ENCODE measurements at regions not wholly inside any gene's neighbourhood (a gene's known extent, or its start where the extent isn't known, plus 50 kb on each side); places are given as distances from the start of the nearest gene placed in this dataset.

DNA sequence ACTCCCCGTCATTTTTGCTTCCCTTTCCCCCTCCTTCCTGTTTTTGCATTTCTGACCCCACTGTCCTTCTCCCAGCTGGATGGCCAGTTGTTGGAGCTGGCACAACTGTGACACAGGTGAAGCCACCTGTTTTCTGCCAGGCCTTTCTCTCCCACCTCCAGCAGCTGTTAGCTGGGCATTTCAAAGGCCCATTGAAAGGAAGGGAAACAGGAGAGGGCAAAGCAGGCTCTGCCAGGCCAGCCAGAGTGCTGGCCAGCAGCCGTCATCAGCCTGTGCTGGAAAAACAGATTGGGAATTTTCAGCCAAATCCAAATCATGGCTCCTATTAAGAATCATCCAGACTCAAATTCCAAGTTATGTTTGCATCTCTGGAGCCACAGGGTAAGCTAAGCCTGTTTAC is 155.2 kb upstream of the C2CD4B start:
- no peak overlapping the region for H3K9ac ChIP-seq (ENCODE audit: low read depth, low read length, poor library complexity)
- H3K4me1 ChIP-seq (ENCODE audit: control insufficient read depth in 2 of 2, insufficient read depth in 1 of 2, low read depth in 1 of 2, low read length in 2 of 2): peaks cover 0 to 6% of the 10 kb centered on the region in 2 donors
- no peak overlapping the region for H2BK12ac ChIP-seq (ENCODE audit: low read length)
- H2AK5ac ChIP-seq (ENCODE audit: low read depth, low read length): no peak overlapping the region
- no peak overlapping the region for H3K27ac ChIP-seq (replicated peaks; ENCODE audit: low read length)
- H3K4me3 ChIP-seq (ENCODE audit: low read length in 2 of 2): no peak overlapping the region
- H3K4me2 ChIP-seq (ENCODE audit: insufficient read depth, low read length, poor library complexity, severe bottlenecking): no peak overlapping the region
- H3K14ac ChIP-seq (ENCODE audit: low read length): no peak overlapping the region
- WGBS, 2 donors (ENCODE audit: extremely low coverage in 2 of 2, insufficient read length in 2 of 2, insufficient replicate concordance in 1 of 2): no CpG with 5 or more reads among the region's 2 CpGs
- H2BK120ac ChIP-seq (ENCODE audit: low read depth, low read length): no peak overlapping the region
- H3K9me3 ChIP-seq (replicated peaks in 1 of 2; ENCODE audit: control insufficient read depth in 2 of 2, insufficient read depth in 1 of 2, low read depth in 1 of 2, low read length in 2 of 2): no peaks in the 10 kb centered on the region
- no peak overlapping the region for H2BK15ac ChIP-seq (ENCODE audit: low read length)
- H3K23ac ChIP-seq (ENCODE audit: low read depth, low read length, poor library complexity): no peak overlapping the region
- peaks cover 0 to 2% (median 0%) of the 10 kb centered on the region in 3 experiments for H3K27me3 ChIP-seq (ENCODE audit: control insufficient read depth in 3 of 3, insufficient read depth in 3 of 3, low read depth in 1 of 3, low read length in 3 of 3)
- H3K4ac ChIP-seq (ENCODE audit: low read length): no peak overlapping the region
- H2AFZ ChIP-seq (ENCODE audit: low read length): no peak overlapping the region
- H4K8ac ChIP-seq (ENCODE audit: low read depth, low read length): no peak overlapping the region
- no peaks in the 10 kb centered on the region for H3K36me3 ChIP-seq (replicated peaks in 1 of 2; ENCODE audit: control insufficient read depth in 2 of 2, insufficient read depth in 2 of 2, low read length in 2 of 2)
- no peak overlapping the region for H4K91ac ChIP-seq (ENCODE audit: low read depth, low read length, poor library complexity)
- H3K18ac ChIP-seq (ENCODE audit: low read length): no peak overlapping the region
- no peak overlapping the region for H2BK5ac ChIP-seq (ENCODE audit: low read length)
- DNase-seq (ENCODE audit: low spot score): no peak
- no peaks in the 10 kb centered on the region for H3K79me1 ChIP-seq (ENCODE audit: low read depth, low read length)

DNA sequence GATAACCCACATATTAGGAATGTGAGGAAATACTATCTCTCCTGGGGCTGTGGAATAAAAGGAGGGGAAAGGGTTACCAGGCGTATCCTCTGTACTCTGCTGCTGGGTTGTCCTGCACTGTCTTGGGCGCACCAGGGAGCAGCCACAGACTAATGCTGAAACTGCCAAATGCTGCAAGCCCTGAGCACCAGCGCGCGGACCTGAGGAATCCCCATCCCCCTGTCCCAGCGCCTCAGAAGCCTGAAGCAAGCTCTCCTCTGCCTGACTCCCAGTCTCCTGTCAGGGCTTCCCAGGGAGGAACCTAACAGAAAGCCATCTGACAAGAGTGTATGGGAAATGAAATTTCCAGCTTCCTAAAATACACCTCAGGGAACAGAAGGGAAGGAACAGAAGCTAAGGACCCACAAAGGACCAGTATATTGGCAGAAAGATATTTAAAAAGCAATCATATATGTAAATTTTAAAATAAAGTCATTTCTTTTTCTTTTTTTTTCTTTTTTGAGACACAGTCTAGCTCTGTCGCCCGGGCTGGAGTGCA is 158.3 kb upstream of the C2CD4B start:
- Histone ChIP-seq H3K14ac (ENCODE audit: low read length) (no peak overlapping the region), H3K79me1 (ENCODE audit: low read depth, low read length) (no peaks in the 10 kb centered on the region), H4K8ac (ENCODE audit: low read depth, low read length) (no peak overlapping the region), H3K4ac (ENCODE audit: low read length) (no peak overlapping the region), H3K9ac (ENCODE audit: low read depth, low read length, poor library complexity) (no peak overlapping the region), H2AFZ (ENCODE audit: low read length) (no peak overlapping the region), H3K27ac (replicated peaks; ENCODE audit: low read length) (no peak overlapping the region), H3K18ac (ENCODE audit: low read length) (no peak overlapping the region), H3K27me3 (ENCODE audit: control insufficient read depth in 3 of 3, insufficient read depth in 3 of 3, low read depth in 1 of 3, low read length in 3 of 3) (peaks cover 0 to 2% (median 0%) of the 10 kb centered on the region in 3 experiments), H3K23ac (ENCODE audit: low read depth, low read length, poor library complexity) (no peak overlapping the region), H2BK120ac (ENCODE audit: low read depth, low read length) (no peak overlapping the region), H3K36me3 (replicated peaks in 1 of 2; ENCODE audit: control insufficient read depth in 2 of 2, insufficient read depth in 2 of 2, low read length in 2 of 2) (no peaks in the 10 kb centered on the region), H3K9me3 (replicated peaks in 1 of 2; ENCODE audit: control insufficient read depth in 2 of 2, insufficient read depth in 1 of 2, low read depth in 1 of 2, low read length in 2 of 2) (no peaks in the 10 kb centered on the region), H2BK12ac (ENCODE audit: low read length) (no peak overlapping the region), H3K4me2 (ENCODE audit: insufficient read depth, low read length, poor library complexity, severe bottlenecking) (no peak overlapping the region), H3K4me3 (ENCODE audit: low read length in 2 of 2) (no peak overlapping the region), H4K91ac (ENCODE audit: low read depth, low read length, poor library complexity) (no peak overlapping the region), H3K4me1 (ENCODE audit: control insufficient read depth in 2 of 2, insufficient read depth in 1 of 2, low read depth in 1 of 2, low read length in 2 of 2) (peaks cover 2 to 4% of the 10 kb centered on the region in 2 donors), H2BK5ac (ENCODE audit: low read length) (no peak overlapping the region), H2AK5ac (ENCODE audit: low read depth, low read length) (no peak overlapping the region), H2BK15ac (ENCODE audit: low read length) (no peak overlapping the region)
- no CpG with 5 or more reads among the region's 8 CpGs for WGBS, 2 donors (ENCODE audit: extremely low coverage in 2 of 2, insufficient read length in 2 of 2, insufficient replicate concordance in 1 of 2)
- DNase-seq (ENCODE audit: low spot score): no peak

DNA sequence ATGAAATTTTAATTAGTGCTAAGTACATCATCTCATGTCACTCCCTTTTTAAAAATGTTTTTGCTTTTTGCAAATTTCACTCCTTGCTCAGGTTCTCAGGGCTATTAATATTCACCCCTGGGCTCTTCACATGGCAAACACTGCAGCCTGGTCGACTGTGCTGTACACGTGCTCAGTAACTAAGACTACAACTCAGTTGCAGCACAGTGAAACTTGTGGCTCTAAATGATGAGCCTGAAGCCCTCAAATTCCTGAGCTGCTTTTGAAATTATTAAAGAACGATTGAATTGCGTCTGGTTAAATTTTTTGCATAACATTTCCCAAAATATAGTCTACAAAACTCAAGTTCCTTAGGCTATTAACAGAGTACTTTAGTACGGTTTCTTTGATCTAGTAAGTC is 159.3 kb upstream of the C2CD4B start:
- Histone ChIP-seq H2AFZ (ENCODE audit: low read length) (no peak overlapping the region), H2BK5ac (ENCODE audit: low read length) (no peak overlapping the region), H3K4me3 (ENCODE audit: low read length in 2 of 2) (no peak overlapping the region), H3K36me3 (replicated peaks in 1 of 2; ENCODE audit: control insufficient read depth in 2 of 2, insufficient read depth in 2 of 2, low read length in 2 of 2) (no peaks in the 10 kb centered on the region), H3K9me3 (replicated peaks in 1 of 2; ENCODE audit: control insufficient read depth in 2 of 2, insufficient read depth in 1 of 2, low read depth in 1 of 2, low read length in 2 of 2) (no peaks in the 10 kb centered on the region), H3K27me3 (ENCODE audit: control insufficient read depth in 3 of 3, insufficient read depth in 3 of 3, low read depth in 1 of 3, low read length in 3 of 3) (peaks cover 0 to 2% (median 0%) of the 10 kb centered on the region in 3 experiments), H3K79me1 (ENCODE audit: low read depth, low read length) (no peaks in the 10 kb centered on the region), H3K9ac (ENCODE audit: low read depth, low read length, poor library complexity) (no peak overlapping the region), H2BK15ac (ENCODE audit: low read length) (no peak overlapping the region), H4K91ac (ENCODE audit: low read depth, low read length, poor library complexity) (no peak overlapping the region), H3K14ac (ENCODE audit: low read length) (no peak overlapping the region), H3K4me2 (ENCODE audit: insufficient read depth, low read length, poor library complexity, severe bottlenecking) (no peak overlapping the region), H3K27ac (replicated peaks; ENCODE audit: low read length) (no peak overlapping the region), H3K4me1 (ENCODE audit: control insufficient read depth in 2 of 2, insufficient read depth in 1 of 2, low read depth in 1 of 2, low read length in 2 of 2) (peaks cover 2 to 4% of the 10 kb centered on the region in 2 donors), H3K23ac (ENCODE audit: low read depth, low read length, poor library complexity) (no peak overlapping the region), H2AK5ac (ENCODE audit: low read depth, low read length) (no peak overlapping the region), H2BK120ac (ENCODE audit: low read depth, low read length) (no peak overlapping the region), H4K8ac (ENCODE audit: low read depth, low read length) (no peak overlapping the region), H3K4ac (ENCODE audit: low read length) (no peak overlapping the region), H3K18ac (ENCODE audit: low read length) (no peak overlapping the region), H2BK12ac (ENCODE audit: low read length) (no peak overlapping the region)
- DNase-seq (ENCODE audit: low spot score): no peak
- no CpG with 5 or more reads among the region's 5 CpGs for WGBS, 2 donors (ENCODE audit: extremely low coverage in 2 of 2, insufficient read length in 2 of 2, insufficient replicate concordance in 1 of 2)

DNA sequence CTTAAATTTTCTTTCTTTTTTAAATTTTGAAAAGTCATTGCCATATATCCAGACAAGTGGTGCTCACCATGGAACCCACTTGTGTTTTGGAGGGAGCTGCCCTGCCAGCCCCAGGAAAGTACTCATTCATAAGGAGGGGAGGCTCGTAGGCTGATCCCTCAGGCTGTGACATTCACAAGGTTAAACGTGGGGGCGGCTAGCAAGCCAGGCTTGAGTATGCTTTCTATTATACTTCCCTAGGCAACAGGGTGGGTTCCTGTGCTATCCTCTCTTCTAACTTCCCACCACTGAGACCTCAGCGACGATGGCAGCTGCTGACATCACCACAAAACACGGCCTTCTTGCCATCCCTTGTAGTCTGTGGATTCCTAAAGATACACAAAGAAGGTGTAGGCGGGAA is 160.5 kb upstream of the C2CD4B start:
- Histone ChIP-seq H3K4me1 (ENCODE audit: control insufficient read depth in 2 of 2, insufficient read depth in 1 of 2, low read depth in 1 of 2, low read length in 2 of 2) (peaks cover 2 to 4% of the 10 kb centered on the region in 2 donors), H3K4ac (ENCODE audit: low read length) (no peak overlapping the region), H3K18ac (ENCODE audit: low read length) (no peak overlapping the region), H3K4me2 (ENCODE audit: insufficient read depth, low read length, poor library complexity, severe bottlenecking) (no peak overlapping the region), H3K23ac (ENCODE audit: low read depth, low read length, poor library complexity) (no peak overlapping the region), H3K9me3 (replicated peaks in 1 of 2; ENCODE audit: control insufficient read depth in 2 of 2, insufficient read depth in 1 of 2, low read depth in 1 of 2, low read length in 2 of 2) (no peaks in the 10 kb centered on the region), H2BK12ac (ENCODE audit: low read length) (no peak overlapping the region), H4K91ac (ENCODE audit: low read depth, low read length, poor library complexity) (no peak overlapping the region), H3K36me3 (replicated peaks in 1 of 2; ENCODE audit: control insufficient read depth in 2 of 2, insufficient read depth in 2 of 2, low read length in 2 of 2) (no peaks in the 10 kb centered on the region), H3K79me1 (ENCODE audit: low read depth, low read length) (no peaks in the 10 kb centered on the region), H3K4me3 (ENCODE audit: low read length in 2 of 2) (no peak overlapping the region), H2AFZ (ENCODE audit: low read length) (no peak overlapping the region), H2BK5ac (ENCODE audit: low read length) (no peak overlapping the region), H2AK5ac (ENCODE audit: low read depth, low read length) (no peak overlapping the region), H3K27me3 (ENCODE audit: control insufficient read depth in 3 of 3, insufficient read depth in 3 of 3, low read depth in 1 of 3, low read length in 3 of 3) (peaks cover 0 to 2% (median 0%) of the 10 kb centered on the region in 3 experiments), H3K27ac (replicated peaks; ENCODE audit: low read length) (no peak overlapping the region), H4K8ac (ENCODE audit: low read depth, low read length) (no peak overlapping the region), H2BK120ac (ENCODE audit: low read depth, low read length) (no peak overlapping the region), H3K14ac (ENCODE audit: low read length) (no peak overlapping the region), H2BK15ac (ENCODE audit: low read length) (no peak overlapping the region), H3K9ac (ENCODE audit: low read depth, low read length, poor library complexity) (no peak overlapping the region)
- no peak for DNase-seq (ENCODE audit: low spot score)
- WGBS, 2 donors (ENCODE audit: extremely low coverage in 2 of 2, insufficient read length in 2 of 2, insufficient replicate concordance in 1 of 2): no CpG with 5 or more reads among the region's 7 CpGs
